ENCODE measurements at regions not wholly inside any gene's neighbourhood (a gene's known extent, or its start where the extent isn't known, plus 50 kb on each side); places are given as distances from the start of the nearest gene placed in this dataset.

GRCh38 chr9:79329861-79330260 lies 241.9 kb upstream of the TLE4 start:
- no peaks in the 10 kb centered on the region for H3K79me2 ChIP-seq (ENCODE audit: insufficient read depth, low read length)
- H3K27me3 ChIP-seq (ENCODE audit: low read length) = no peaks in the 10 kb centered on the region
- no peak overlapping the region for H2AFZ ChIP-seq (ENCODE audit: low read depth, low read length, severe bottlenecking)
- no peak overlapping the region for H3K4me2 ChIP-seq (ENCODE audit: low read depth, low read length, poor library complexity, severe bottlenecking)
- no peaks in the 10 kb centered on the region for H4K20me1 ChIP-seq (ENCODE audit: low read depth, low read length)
- no peaks in the 10 kb centered on the region for H3K9me3 ChIP-seq (ENCODE audit: insufficient read depth, low read length)
- H3K9ac ChIP-seq (ENCODE audit: low read length) = no peak overlapping the region
- no peak overlapping the region for H3K27ac ChIP-seq (ENCODE audit: low read depth, low read length)
- no peak for TF ChIP-seq CTCF (IDR thresholded peaks at IDR 0.05; ENCODE audit: insufficient read depth, low read length, poor library complexity, severe bottlenecking)
- no peak for TF ChIP-seq EZH2phosphoT487 (conservative IDR thresholded peaks at IDR 0.05; ENCODE audit: low read length)
- no peaks in the 10 kb centered on the region for H3F3A ChIP-seq (ENCODE audit: insufficient read depth)
- no peak overlapping the region for H3K4me3 ChIP-seq (ENCODE audit: insufficient read depth, low read length, poor library complexity, severe bottlenecking)
- no peaks in the 10 kb centered on the region for H3K36me3 ChIP-seq (ENCODE audit: low read length)
- H3K9me2 ChIP-seq (replicated peaks; ENCODE audit: insufficient read depth, low read length) = no peaks in the 10 kb centered on the region

GRCh38 chr9:79334001-79334400 lies 237.8 kb upstream of the TLE4 start:
- Histone ChIP-seq H3K4me2 (ENCODE audit: low read depth, low read length, poor library complexity, severe bottlenecking) (no peak overlapping the region), H3F3A (ENCODE audit: insufficient read depth) (no peaks in the 10 kb centered on the region), H3K27me3 (ENCODE audit: low read length) (no peaks in the 10 kb centered on the region), H3K9ac (ENCODE audit: low read length) (no peak overlapping the region), H3K4me3 (ENCODE audit: insufficient read depth, low read length, poor library complexity, severe bottlenecking) (no peak overlapping the region), H2AFZ (ENCODE audit: low read depth, low read length, severe bottlenecking) (no peak overlapping the region), H4K20me1 (ENCODE audit: low read depth, low read length) (no peaks in the 10 kb centered on the region), H3K36me3 (ENCODE audit: low read length) (no peaks in the 10 kb centered on the region), H3K27ac (ENCODE audit: low read depth, low read length) (no peak overlapping the region), H3K79me2 (ENCODE audit: insufficient read depth, low read length) (no peaks in the 10 kb centered on the region), H3K9me3 (ENCODE audit: insufficient read depth, low read length) (no peaks in the 10 kb centered on the region), H3K9me2 (replicated peaks; ENCODE audit: insufficient read depth, low read length) (no peaks in the 10 kb centered on the region)
- no peak for TF ChIP-seq CTCF (IDR thresholded peaks at IDR 0.05; ENCODE audit: insufficient read depth, low read length, poor library complexity, severe bottlenecking)
- TF ChIP-seq EZH2phosphoT487 (conservative IDR thresholded peaks at IDR 0.05; ENCODE audit: low read length) = no peak

- Histone ChIP-seq H4K20me1 (ENCODE audit: low read depth, low read length) (no peaks in the 10 kb centered on the region), H3K4me3 (ENCODE audit: insufficient read depth, low read length, poor library complexity, severe bottlenecking) (no peak overlapping the region), H3K9ac (ENCODE audit: low read length) (no peak overlapping the region), H3K27ac (ENCODE audit: low read depth, low read length) (no peak overlapping the region), H3K9me2 (replicated peaks; ENCODE audit: insufficient read depth, low read length) (no peaks in the 10 kb centered on the region), H3K79me2 (ENCODE audit: insufficient read depth, low read length) (no peaks in the 10 kb centered on the region), H3K9me3 (ENCODE audit: insufficient read depth, low read length) (no peaks in the 10 kb centered on the region), H3K36me3 (ENCODE audit: low read length) (no peaks in the 10 kb centered on the region), H3K4me2 (ENCODE audit: low read depth, low read length, poor library complexity, severe bottlenecking) (no peak overlapping the region), H2AFZ (ENCODE audit: low read depth, low read length, severe bottlenecking) (no peak overlapping the region), H3K27me3 (ENCODE audit: low read length) (no peaks in the 10 kb centered on the region), H3F3A (ENCODE audit: insufficient read depth) (no peaks in the 10 kb centered on the region)
- no peak for TF ChIP-seq CTCF (IDR thresholded peaks at IDR 0.05; ENCODE audit: insufficient read depth, low read length, poor library complexity, severe bottlenecking)
- no peak for TF ChIP-seq EZH2phosphoT487 (conservative IDR thresholded peaks at IDR 0.05; ENCODE audit: low read length)
These were observed 237.1 kb upstream of the TLE4 start for GRCh38 chr9:79334711-79335110.

- no peaks in the 10 kb centered on the region for H3K79me2 ChIP-seq (ENCODE audit: insufficient read depth, low read length)
- no peaks in the 10 kb centered on the region for H3K9me2 ChIP-seq (replicated peaks; ENCODE audit: insufficient read depth, low read length)
- H2AFZ ChIP-seq (ENCODE audit: low read depth, low read length, severe bottlenecking) = no peak overlapping the region
- no peaks in the 10 kb centered on the region for H3K36me3 ChIP-seq (ENCODE audit: low read length)
- H3F3A ChIP-seq (ENCODE audit: insufficient read depth) = no peaks in the 10 kb centered on the region
- no peak overlapping the region for H3K4me3 ChIP-seq (ENCODE audit: insufficient read depth, low read length, poor library complexity, severe bottlenecking)
- no peaks in the 10 kb centered on the region for H4K20me1 ChIP-seq (ENCODE audit: low read depth, low read length)
- no peak overlapping the region for H3K4me2 ChIP-seq (ENCODE audit: low read depth, low read length, poor library complexity, severe bottlenecking)
- no peaks in the 10 kb centered on the region for H3K9me3 ChIP-seq (ENCODE audit: insufficient read depth, low read length)
- H3K9ac ChIP-seq (ENCODE audit: low read length) = no peak overlapping the region
- TF ChIP-seq EZH2phosphoT487 (conservative IDR thresholded peaks at IDR 0.05; ENCODE audit: low read length) = no peak
- no peak overlapping the region for H3K27ac ChIP-seq (ENCODE audit: low read depth, low read length)
- H3K27me3 ChIP-seq (ENCODE audit: low read length) = no peaks in the 10 kb centered on the region
These were observed 235.8 kb upstream of the TLE4 start for GRCh38 chr9:79335987-79336386.
